ENCODE measurements at regions not wholly inside any gene's neighbourhood (a gene's known extent, or its start where the extent isn't known, plus 50 kb on each side); places are given as distances from the start of the nearest gene placed in this dataset.

- Histone ChIP-seq H3K4me1 (peaks cover 3% of the 10 kb centered on the region), H3K9me3 (no peaks in the 10 kb centered on the region), H3K4me3 (no peak overlapping the region), H3K36me3 (no peaks in the 10 kb centered on the region), H3K27me3 (no peaks in the 10 kb centered on the region), H3K27ac (no peak overlapping the region)
- TF ChIP-seq POLR2AphosphoS5 (IDR thresholded peaks at IDR 0.05; ENCODE audit: insufficient read depth in 1 of 2, low read depth in 1 of 2) (no peak), POLR2A (IDR thresholded peaks at IDR 0.05) (no peak), CTCF (IDR thresholded peaks at IDR 0.05) (no peak)
- no peak for DNase-seq (ENCODE audit: extremely low spot score in 2 of 2)
- intact Hi-C loops (cut with DNase I): no loop called here
Measured at GRCh38 chr2:10238991-10239485, 63.7 kb upstream of the HPCAL1 start.

GRCh38 chr2:10239561-10239967 lies 63.1 kb upstream of the HPCAL1 start:
- Histone ChIP-seq H3K27ac (no peak overlapping the region), H3K4me1 (peaks cover 3% of the 10 kb centered on the region), H3K9me3 (no peaks in the 10 kb centered on the region), H3K36me3 (no peaks in the 10 kb centered on the region), H3K27me3 (no peaks in the 10 kb centered on the region), H3K4me3 (no peak overlapping the region)
- intact Hi-C loops (cut with DNase I): no loop called here
- TF ChIP-seq CTCF (IDR thresholded peaks at IDR 0.05): no peak
- no peak for TF ChIP-seq POLR2A (IDR thresholded peaks at IDR 0.05)
- no peak for TF ChIP-seq POLR2AphosphoS5 (IDR thresholded peaks at IDR 0.05; ENCODE audit: insufficient read depth in 1 of 2, low read depth in 1 of 2)
- DNase-seq (ENCODE audit: extremely low spot score in 2 of 2): no peak

- intact Hi-C loops (cut with DNase I): no loop called here
- Histone ChIP-seq H3K36me3 (no peaks in the 10 kb centered on the region), H3K4me3 (no peak overlapping the region), H3K4me1 (peaks cover 3% of the 10 kb centered on the region), H3K9me3 (no peaks in the 10 kb centered on the region), H3K27ac (no peak overlapping the region), H3K27me3 (no peaks in the 10 kb centered on the region)
- no peak for TF ChIP-seq POLR2AphosphoS5 (IDR thresholded peaks at IDR 0.05; ENCODE audit: insufficient read depth in 1 of 2, low read depth in 1 of 2)
- no peak for TF ChIP-seq POLR2A (IDR thresholded peaks at IDR 0.05)
- no peak for TF ChIP-seq CTCF (IDR thresholded peaks at IDR 0.05)
- DNase-seq (ENCODE audit: extremely low spot score in 2 of 2): no peak
Measured at GRCh38 chr2:10240161-10240681, 62.5 kb upstream of the HPCAL1 start.

GRCh38 chr2:10240911-10241610 lies 61.6 kb upstream of the HPCAL1 start:
- intact Hi-C loops (cut with DNase I): no loop called here

More at GRCh38 chr2:10240911-10241610, 61.6 kb upstream of the HPCAL1 start:
- TF ChIP-seq POLR2AphosphoS5 (IDR thresholded peaks at IDR 0.05; ENCODE audit: insufficient read depth in 1 of 2, low read depth in 1 of 2) (no peak), CTCF (IDR thresholded peaks at IDR 0.05) (no peak), POLR2A (IDR thresholded peaks at IDR 0.05) (no peak)
- Histone ChIP-seq H3K4me3 (no peak overlapping the region), H3K27me3 (no peaks in the 10 kb centered on the region), H3K9me3 (no peaks in the 10 kb centered on the region), H3K4me1 (peaks cover 3% of the 10 kb centered on the region), H3K27ac (no peak overlapping the region), H3K36me3 (no peaks in the 10 kb centered on the region)
- no peak for DNase-seq (ENCODE audit: extremely low spot score in 2 of 2)
